Glutamatergic neuron (in vitro differentiated cells): ENCODE measurements at regions not wholly inside any gene's neighbourhood (a gene's known extent, or its start where the extent isn't known, plus 50 kb on each side); places are given as distances from the start of the nearest gene placed in this dataset.

Experiments
- DNase-seq: peaks from one replicate; pipeline ENCODE4 v3.0.0; 2022
- H3K27ac Mint-ChIP-seq: one replicate; pipeline ENCODE4 v1.8.0; 2020; ENCODE audit warnings: mild to moderate bottlenecking, mixed read lengths, inconsistent platforms; ENCODE audit not compliant: unreplicated experiment
- H3K27me3 Mint-ChIP-seq: one replicate; pipeline ENCODE4 v1.8.0; 2020; ENCODE audit warnings: mild to moderate bottlenecking, moderate library complexity, mixed read lengths, inconsistent platforms; ENCODE audit not compliant: unreplicated experiment
- H3K36me3 Mint-ChIP-seq: one replicate; pipeline ENCODE4 v1.8.0; 2020; ENCODE audit warnings: mild to moderate bottlenecking, mixed read lengths, inconsistent platforms; ENCODE audit not compliant: unreplicated experiment
- H3K4me1 Mint-ChIP-seq: one replicate; pipeline ENCODE4 v1.8.0; 2020; ENCODE audit warnings: mild to moderate bottlenecking, low read depth, mixed read lengths, inconsistent platforms; ENCODE audit not compliant: unreplicated experiment
- H3K4me3 Mint-ChIP-seq: one replicate; pipeline ENCODE4 v1.8.0; 2020; ENCODE audit warnings: mild to moderate bottlenecking, mixed read lengths, inconsistent platforms; ENCODE audit not compliant: unreplicated experiment
- H3K9me3 Mint-ChIP-seq: one replicate; pipeline ENCODE4 v1.8.0; 2020; ENCODE audit warnings: mild to moderate bottlenecking, moderate library complexity, mixed read lengths, inconsistent platforms; ENCODE audit not compliant: unreplicated experiment
- TF ChIP-seq, protein P1 (sequence below): fragments of 200-600 bp; sonication (generic); IDR thresholded peaks from one replicate; pipeline ENCODE4 v1.5.0; 2021; ENCODE audit not compliant: partially characterized antibody, unreplicated experiment

DNA sequence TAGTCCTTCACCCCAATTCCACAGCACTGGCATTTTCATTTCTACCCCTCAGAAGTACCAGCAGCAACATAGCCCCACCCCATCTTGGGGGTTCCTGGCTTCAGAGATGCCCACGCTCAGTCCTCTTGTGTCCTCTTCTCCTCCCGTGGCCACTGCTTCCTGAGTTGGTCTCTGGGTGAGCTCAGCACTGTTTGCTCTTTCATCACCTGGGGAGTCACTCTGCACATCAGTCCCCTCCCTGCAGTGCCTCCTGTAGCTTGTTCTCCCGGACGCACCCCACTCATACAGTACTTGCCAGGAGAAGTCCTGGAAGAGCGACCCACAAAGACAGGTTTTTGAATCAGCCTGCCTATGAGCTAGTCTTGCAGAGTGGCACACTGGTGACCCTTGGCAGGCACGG is 63.8 kb downstream of the GSC start:
- no peak for DNase-seq
- TF ChIP-seq, protein P1, sequence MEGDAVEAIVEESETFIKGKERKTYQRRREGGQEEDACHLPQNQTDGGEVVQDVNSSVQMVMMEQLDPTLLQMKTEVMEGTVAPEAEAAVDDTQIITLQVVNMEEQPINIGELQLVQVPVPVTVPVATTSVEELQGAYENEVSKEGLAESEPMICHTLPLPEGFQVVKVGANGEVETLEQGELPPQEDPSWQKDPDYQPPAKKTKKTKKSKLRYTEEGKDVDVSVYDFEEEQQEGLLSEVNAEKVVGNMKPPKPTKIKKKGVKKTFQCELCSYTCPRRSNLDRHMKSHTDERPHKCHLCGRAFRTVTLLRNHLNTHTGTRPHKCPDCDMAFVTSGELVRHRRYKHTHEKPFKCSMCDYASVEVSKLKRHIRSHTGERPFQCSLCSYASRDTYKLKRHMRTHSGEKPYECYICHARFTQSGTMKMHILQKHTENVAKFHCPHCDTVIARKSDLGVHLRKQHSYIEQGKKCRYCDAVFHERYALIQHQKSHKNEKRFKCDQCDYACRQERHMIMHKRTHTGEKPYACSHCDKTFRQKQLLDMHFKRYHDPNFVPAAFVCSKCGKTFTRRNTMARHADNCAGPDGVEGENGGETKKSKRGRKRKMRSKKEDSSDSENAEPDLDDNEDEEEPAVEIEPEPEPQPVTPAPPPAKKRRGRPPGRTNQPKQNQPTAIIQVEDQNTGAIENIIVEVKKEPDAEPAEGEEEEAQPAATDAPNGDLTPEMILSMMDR: no peak
- Mint-ChIP-seq H3K9me3 (peaks cover 2% of the 10 kb centered on the region), H3K27me3 (peaks cover 7% of the 10 kb centered on the region), H3K4me3 (no peak overlapping the region), H3K4me1 (no peaks in the 10 kb centered on the region), H3K27ac (no peak overlapping the region), H3K36me3 (no peaks in the 10 kb centered on the region)

DNA sequence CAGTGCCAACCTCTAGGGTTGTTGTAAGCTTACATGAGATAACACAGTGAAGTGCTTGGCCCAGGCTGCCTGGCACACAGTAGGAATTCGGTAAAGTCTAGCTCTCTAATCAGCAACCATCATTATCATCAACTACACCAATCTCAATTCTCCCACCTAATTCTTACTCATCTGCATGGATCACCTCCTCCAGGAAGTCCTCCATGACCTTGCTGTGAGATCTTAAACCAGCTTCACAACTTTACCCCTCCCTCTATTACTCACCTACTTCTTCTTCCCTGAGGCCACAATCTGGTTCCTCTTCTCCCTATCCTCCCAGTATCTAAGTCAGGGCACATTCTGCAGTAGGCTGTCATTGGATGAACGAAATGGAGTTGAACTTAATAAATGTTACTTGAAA is 67.3 kb downstream of the GSC start:
- peaks cover 6% of the 10 kb centered on the region for H3K9me3 Mint-ChIP-seq
- DNase-seq: no peak
- H3K27ac Mint-ChIP-seq: no peak overlapping the region
- H3K4me3 Mint-ChIP-seq: no peak overlapping the region
- H3K27me3 Mint-ChIP-seq: peaks cover 10% of the 10 kb centered on the region
- no peaks in the 10 kb centered on the region for H3K4me1 Mint-ChIP-seq
- H3K36me3 Mint-ChIP-seq: no peaks in the 10 kb centered on the region
- TF ChIP-seq, protein P1: no peak

DNA sequence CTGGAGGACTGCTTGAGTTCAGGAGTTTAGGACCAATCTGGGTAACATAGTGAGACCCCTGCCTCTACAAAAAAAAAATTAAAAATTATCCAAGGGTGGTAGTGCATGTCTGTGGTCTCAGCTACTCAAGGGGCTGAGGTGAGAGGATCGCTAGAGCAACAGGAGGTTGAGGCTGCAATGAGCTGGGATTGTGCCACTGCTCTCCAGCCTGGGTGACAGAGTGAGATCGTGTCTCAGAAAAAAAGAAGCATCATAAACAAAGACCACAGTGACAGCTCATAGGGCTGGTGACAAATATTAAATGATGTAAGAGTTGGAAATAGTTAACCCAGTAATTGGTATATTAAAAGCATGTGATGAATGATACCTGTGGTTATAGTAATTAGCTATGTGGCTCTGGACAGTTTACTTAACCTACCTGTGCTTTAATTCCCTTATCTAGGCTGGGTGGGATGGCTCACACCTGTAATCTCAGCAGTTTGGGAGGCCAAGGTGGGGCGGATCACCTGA is 68.0 kb downstream of the GSC start:
- TF ChIP-seq, protein P1: no peak
- Mint-ChIP-seq H3K36me3 (no peaks in the 10 kb centered on the region), H3K27me3 (peaks cover 7% of the 10 kb centered on the region), H3K9me3 (peaks cover 6% of the 10 kb centered on the region), H3K4me1 (no peaks in the 10 kb centered on the region), H3K4me3 (no peak overlapping the region), H3K27ac (no peak overlapping the region)
- DNase-seq: no peak

DNA sequence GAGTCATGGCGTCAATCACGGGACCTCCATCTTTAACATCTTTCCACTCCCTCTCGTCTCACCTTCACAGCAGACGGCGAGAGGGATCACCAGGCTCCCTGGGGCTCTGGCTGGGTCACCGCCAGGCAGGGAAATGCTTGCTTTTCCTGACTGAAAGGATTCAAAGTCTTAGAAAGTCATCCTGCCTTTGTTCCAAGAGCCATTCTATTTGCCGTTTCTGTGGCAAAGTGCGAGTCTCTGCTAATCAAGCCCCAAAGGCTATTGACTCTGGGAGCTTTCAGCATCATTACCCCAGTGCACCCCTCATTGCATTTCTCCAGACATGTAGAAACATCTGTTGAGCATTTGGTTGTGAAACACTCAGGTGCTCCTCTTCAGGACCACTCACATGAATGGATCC is 69.6 kb downstream of the GSC start:
- peaks cover 9% of the 10 kb centered on the region for H3K27me3 Mint-ChIP-seq
- DNase-seq: no peak
- H3K4me3 Mint-ChIP-seq: no peak overlapping the region
- H3K4me1 Mint-ChIP-seq: no peaks in the 10 kb centered on the region
- TF ChIP-seq, protein P1: no peak
- no peak overlapping the region for H3K27ac Mint-ChIP-seq
- no peaks in the 10 kb centered on the region for H3K36me3 Mint-ChIP-seq
- H3K9me3 Mint-ChIP-seq: peaks cover 6% of the 10 kb centered on the region

DNA sequence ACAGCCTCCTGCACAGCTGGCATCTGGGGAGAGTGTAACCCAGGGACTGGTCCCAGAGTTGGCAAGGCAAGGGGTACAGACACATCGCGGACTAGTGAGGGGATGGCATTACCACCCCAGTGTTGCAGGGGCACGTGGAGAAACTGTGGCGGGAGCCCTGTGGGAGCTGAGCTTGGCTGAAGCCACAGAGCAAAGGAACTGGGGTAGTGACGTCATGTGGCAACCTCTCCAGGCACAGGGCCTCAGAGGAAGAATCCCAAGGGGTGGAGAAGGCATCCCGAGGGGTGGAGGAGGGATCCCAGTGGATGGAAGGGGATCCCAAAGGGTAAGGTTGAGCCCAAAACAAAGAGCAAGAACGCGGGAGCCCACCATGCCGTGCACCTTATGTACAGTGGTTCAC is 70.1 kb downstream of the GSC start:
- no peaks in the 10 kb centered on the region for H3K4me1 Mint-ChIP-seq
- no peak overlapping the region for H3K27ac Mint-ChIP-seq
- peaks cover 9% of the 10 kb centered on the region for H3K27me3 Mint-ChIP-seq
- no peak overlapping the region for H3K4me3 Mint-ChIP-seq
- peaks cover 6% of the 10 kb centered on the region for H3K9me3 Mint-ChIP-seq
- TF ChIP-seq, protein P1: no peak
- DNase-seq: no peak
- H3K36me3 Mint-ChIP-seq: no peaks in the 10 kb centered on the region
